ENCODE measurements at regions not wholly inside any gene's neighbourhood (a gene's known extent, or its start where the extent isn't known, plus 50 kb on each side); places are given as distances from the start of the nearest gene placed in this dataset.

GRCh38 chr20:62558779-62559178 is 83.0 kb upstream of the GATA5 start:
- WGBS (ENCODE audit: low lambda C conversion rate), result 32% methylated on average over 11 of the region's 17 CpGs
- in situ Hi-C loops (cut with HindIII; ENCODE audit: extremely low pct_ligation_motif_present, low pct_unique_long_range_greater_than_20kb), result no loop called here
- H2AFZ ChIP-seq (ENCODE audit: low read length), result no peak overlapping the region
- ChIA-PET CTCF (ENCODE audit: low intra/inter-chr PET ratio, low total read pairs) (no interaction called here), POLR2A (interaction anchor here (0.6 kb wide), 1 partner anchor 1521 kb away, joined by 3 read pairs; the partner anchor contains the start of gene OPRL1)
- no TSS peak for BruUV-seq (replicated peaks)
- ATAC-seq (peak; percentile 9; the same call in 2 of the 3 replicates), FAIRE-seq (no peak), DNase-seq (ENCODE audit: low spot score) (no peak)
- peaks cover 51 to 99% of the 10 kb centered on the region in 2 experiments for H3K27me3 ChIP-seq (ENCODE audit: control insufficient read depth in 1 of 2, insufficient read depth in 2 of 2, low read length in 2 of 2)
- no peak overlapping the region for H3K4me2 ChIP-seq (ENCODE audit: low read depth, low read length)
- no peaks in the 10 kb centered on the region for H3K9me3 ChIP-seq (ENCODE audit: low read length)
- H3K36me3 ChIP-seq (replicated peaks in 1 of 2; ENCODE audit: control insufficient read depth in 1 of 2, insufficient read depth in 2 of 2, low read length in 2 of 2), result no peaks in the 10 kb centered on the region
- peaks cover 25% of the 10 kb centered on the region for H3K4me1 ChIP-seq (ENCODE audit: insufficient read depth, low read length)
- intact Hi-C loops (cut with micrococcal nuclease; ENCODE audit: unreplicated experiment), result no loop called here
- no peak overlapping the region for H3K4me3 ChIP-seq (replicated peaks in 1 of 3; ENCODE audit: insufficient read depth in 1 of 3, low read depth in 2 of 3, low read length in 3 of 3)
- H3K27ac ChIP-seq (ENCODE audit: extremely low read length, insufficient read depth, low read length), result no peak overlapping the region
- H3K9ac ChIP-seq (ENCODE audit: insufficient read depth, low read depth, low read length), result no peak overlapping the region
- TF ChIP-seq HNRNPL (IDR thresholded peaks at IDR 0.05; ENCODE audit: low read depth, low read length) (0 out of 2 replicates have a peak, but pooled peaks have one; percentile 40), ZNF547 (CRISPR knock-in tag; IDR thresholded peaks at IDR 0.05) (no peak), MXI1 (IDR thresholded peaks at IDR 0.05; ENCODE audit: borderline replicate concordance, low read depth, low read length) (0 out of 3 replicates have a peak, but pooled peaks have one; percentile 12), EED (CRISPR knock-in tag; IDR thresholded peaks at IDR 0.05) (no peak), ZNF879 (CRISPR knock-in tag; IDR thresholded peaks at IDR 0.05) (no peak), TBX2 (CRISPR knock-in tag; IDR thresholded peaks at IDR 0.05; ENCODE audit: borderline replicate concordance) (0 out of 2 replicates have a peak, but pooled peaks have one; percentile 15), PTBP1 (IDR thresholded peaks at IDR 0.05; ENCODE audit: low read depth, low read length, poor library complexity, severe bottlenecking) (no peak), DNMT1 (CRISPR knock-in tag; IDR thresholded peaks at IDR 0.05) (no peak), ZNF333 (CRISPR knock-in tag; IDR thresholded peaks at IDR 0.05; ENCODE audit: borderline replicate concordance) (no peak), ZNF354B (CRISPR knock-in tag; IDR thresholded peaks at IDR 0.05) (0 out of 2 replicates have a peak, but pooled peaks have one; percentile 9), ARID4A (CRISPR knock-in tag; IDR thresholded peaks at IDR 0.05; ENCODE audit: borderline replicate concordance) (no peak), FOXC1 (CRISPR knock-in tag; IDR thresholded peaks at IDR 0.05; ENCODE audit: borderline replicate concordance) (no peak)
- H3K79me2 ChIP-seq (ENCODE audit: insufficient read depth, low read length), result no peaks in the 10 kb centered on the region
- H4K20me1 ChIP-seq (ENCODE audit: insufficient read depth, low read length), result peaks cover 6% of the 10 kb centered on the region; the same call in 1 of the 2 replicates

Measured in HepG2 (cell line).